Muscle of back (tissue), 3 donors: ENCODE measurements at regions not wholly inside any gene's neighbourhood (a gene's known extent, or its start where the extent isn't known, plus 50 kb on each side); places are given as distances from the start of the nearest gene placed in this dataset.

Source experiments
- DNase-seq, 3 donors: peaks; one replicate each; pipeline versions ENCODE4 v3.0.0 to v3.0.0-alpha.2; 2013

- DNase-seq = no peak
Measured at GRCh38 chr6:18962361-18962905, 575.3 kb downstream of the RNF144B start.

- no peak for DNase-seq
Measured at GRCh38 chr6:18963439-18963838, 576.3 kb downstream of the RNF144B start.

- peak in 2 of 3 donors; percentile 20 to 37 for DNase-seq
Measured at GRCh38 chr6:18973251-18973650, 586.1 kb downstream of the RNF144B start.

GRCh38 chr6:18976091-18976490 is 588.9 kb downstream of the RNF144B start:
- DNase-seq = no peak

GRCh38 chr6:18976966-18977365 is 589.8 kb downstream of the RNF144B start:
- DNase-seq = no peak

GRCh38 chr6:18978337-18979128 is 591.4 kb downstream of the RNF144B start:
- DNase-seq = peak; percentile 59 to 73 (median 63)

- DNase-seq = no peak
Measured at GRCh38 chr6:18985061-18985460, 597.9 kb downstream of the RNF144B start.

GRCh38 chr6:18985996-18986395 is 598.8 kb downstream of the RNF144B start:
- peak; percentile 60 to 86 (median 74) for DNase-seq

- DNase-seq = no peak
Measured at GRCh38 chr6:18988636-18989035, 601.5 kb downstream of the RNF144B start.

- peak; percentile 40 to 55 (median 42) for DNase-seq
Measured at GRCh38 chr6:18990059-18990978, 603.2 kb downstream of the RNF144B start.

GRCh38 chr6:18997375-18997826 is 610.3 kb downstream of the RNF144B start:
- DNase-seq = no peak

GRCh38 chr6:19002976-19003560 is 615.9 kb downstream of the RNF144B start:
- peak in 1 of 3 donors; percentile 41 for DNase-seq

- no peak for DNase-seq
Measured at GRCh38 chr6:19004176-19004575, 617.0 kb downstream of the RNF144B start.

- DNase-seq = no peak
Measured at GRCh38 chr6:19009769-19010168, 622.6 kb downstream of the RNF144B start.

GRCh38 chr6:19013026-19013705 is 626.0 kb downstream of the RNF144B start:
- no peak for DNase-seq

GRCh38 chr6:19024737-19025136 is 637.6 kb downstream of the RNF144B start:
- DNase-seq = peak in 1 of 3 donors; percentile 36

- DNase-seq = no peak
Measured at GRCh38 chr6:19028201-19028600, 641.1 kb downstream of the RNF144B start.

- DNase-seq = peak in 2 of 3 donors; percentile 55 to 70
Measured at GRCh38 chr6:19032591-19033295, 645.6 kb downstream of the RNF144B start.

GRCh38 chr6:19033683-19034082 is 646.5 kb downstream of the RNF144B start:
- no peak for DNase-seq

GRCh38 chr6:19034986-19035385 is 647.8 kb downstream of the RNF144B start:
- no peak for DNase-seq
